OCI-M1 (cell line): ENCODE measurements at regions not wholly inside any gene's neighbourhood (a gene's known extent, or its start where the extent isn't known, plus 50 kb on each side); places are given as distances from the start of the nearest gene placed in this dataset.

Experiments used
- DNase-seq: peaks from one replicate; lab custom pipeline; 2025; lab: John Stamatoyannopoulos, UW

DNA sequence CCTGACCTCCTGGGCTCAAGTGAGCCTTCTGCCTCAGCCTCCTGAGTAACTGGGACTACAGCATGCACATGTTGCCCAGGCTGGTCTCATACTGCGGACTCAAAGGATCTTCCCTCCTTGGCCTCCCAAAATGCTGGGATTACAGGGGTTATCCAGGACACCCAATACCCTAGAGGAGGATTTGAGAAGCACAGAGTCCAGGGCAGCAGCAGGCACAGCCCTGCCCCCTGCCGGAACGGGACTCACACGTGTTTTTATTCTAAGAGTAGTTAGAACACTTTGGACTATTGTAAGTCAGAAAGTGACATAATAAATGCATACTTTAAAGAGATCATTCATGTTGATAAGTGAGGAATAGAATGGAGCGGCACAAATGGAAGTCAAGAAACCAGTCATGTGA is 80.2 kb downstream of the C6orf118 start:
- DNase-seq: peak; percentile 43

DNA sequence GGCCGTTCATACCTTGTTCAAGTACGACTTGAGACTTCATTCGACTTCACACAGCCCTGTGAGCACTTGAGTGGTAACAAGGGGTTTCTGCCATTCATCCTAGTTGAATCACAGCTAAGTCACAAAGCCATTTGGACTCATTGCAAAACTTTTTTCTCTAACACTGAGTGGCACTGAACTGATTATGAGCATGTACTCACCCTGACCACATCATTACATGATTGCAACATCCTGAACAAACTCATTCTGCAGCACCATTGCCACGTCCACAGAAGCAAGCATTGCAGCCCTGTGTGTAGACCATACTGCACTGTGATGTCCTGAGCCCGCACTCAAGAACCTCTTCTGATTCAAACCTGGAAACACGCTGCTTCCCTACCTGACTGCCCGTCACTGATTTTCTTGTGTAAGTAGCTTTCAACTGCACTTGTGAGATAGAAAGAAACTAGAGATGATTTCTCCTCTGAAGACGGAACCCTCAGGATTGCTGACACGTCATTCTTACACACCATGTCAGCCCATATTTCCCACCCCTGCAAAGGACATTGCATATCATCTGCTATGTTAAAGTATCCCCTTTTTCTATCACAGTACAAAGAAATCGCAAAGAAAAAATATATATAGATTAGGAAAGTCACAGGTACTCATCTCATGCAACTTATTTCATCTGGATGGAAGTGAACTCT is 81.6 kb downstream of the C6orf118 start:
- peak; percentile 24 for DNase-seq

DNA sequence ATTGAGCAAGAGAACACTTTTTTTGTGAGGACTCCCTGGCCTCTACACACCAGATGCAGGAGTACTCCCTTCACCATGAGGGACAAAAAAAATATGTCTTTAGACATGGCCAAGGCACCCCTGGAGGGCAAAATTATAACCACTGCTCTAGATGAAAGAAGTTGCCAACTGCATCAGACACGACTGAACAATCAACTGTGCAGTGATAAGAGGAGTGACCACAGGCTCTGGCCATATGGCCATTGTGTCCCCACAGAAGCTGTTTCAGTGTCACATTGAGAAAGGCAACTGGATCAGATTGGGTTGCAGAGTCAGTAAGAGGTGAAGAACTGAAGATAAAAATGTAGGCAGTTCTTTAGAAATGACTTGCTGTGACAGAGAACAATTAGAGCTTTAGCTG is 85.7 kb downstream of the C6orf118 start:
- peak; percentile 49 for DNase-seq

DNA sequence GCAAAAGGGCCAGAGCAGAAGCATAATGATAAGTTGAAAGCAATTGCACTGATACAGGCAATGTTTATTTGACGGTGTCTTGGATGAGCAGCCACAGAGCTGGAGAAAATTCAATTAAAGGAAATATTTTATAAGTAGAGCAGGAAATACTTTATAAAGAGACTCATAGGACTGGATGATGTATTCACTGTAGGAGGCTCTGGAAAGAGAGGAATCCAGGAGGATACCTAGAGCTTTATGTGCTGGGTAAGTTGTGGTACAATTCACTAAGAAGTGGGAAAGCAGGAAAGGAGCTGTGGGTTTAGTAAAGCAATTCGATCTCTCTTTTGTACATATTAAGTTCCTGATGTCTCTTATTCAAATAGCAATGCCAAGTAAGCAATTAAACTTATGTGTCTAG is 86.3 kb downstream of the C6orf118 start:
- no peak for DNase-seq

DNA sequence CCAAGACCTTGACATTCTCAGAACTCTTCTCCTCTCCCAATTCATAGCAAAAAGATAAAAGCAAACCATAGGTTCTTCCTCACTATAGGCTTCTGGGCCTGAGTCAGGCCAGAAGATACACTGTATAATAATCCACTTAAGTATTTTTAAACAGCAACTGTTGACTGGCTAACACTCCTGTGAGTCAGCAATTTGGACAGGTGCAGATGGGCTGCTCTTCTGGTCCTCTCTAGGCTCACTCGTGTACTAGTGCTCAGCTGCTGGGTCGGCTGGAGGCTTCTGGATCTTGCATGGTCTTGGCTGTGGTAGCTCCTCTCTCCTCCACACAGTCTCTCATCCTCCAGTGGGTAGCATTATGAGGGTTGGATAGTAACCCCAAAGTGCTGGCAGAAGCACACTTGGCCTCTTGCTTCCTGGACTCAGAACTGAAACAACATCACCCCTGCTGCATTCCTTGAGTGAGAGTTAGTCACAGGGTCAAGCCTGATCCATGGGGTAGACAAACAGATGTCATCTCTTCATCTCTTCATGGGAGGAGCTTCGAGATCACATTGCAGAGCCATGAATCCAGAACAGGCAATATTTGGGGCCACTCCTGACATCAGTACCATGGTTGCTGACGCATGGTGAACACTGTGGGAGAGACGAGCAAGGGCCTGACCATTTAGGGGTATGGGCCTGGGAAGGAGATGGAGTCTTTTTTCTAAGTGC is 86.9 kb downstream of the C6orf118 start:
- no peak for DNase-seq

DNA sequence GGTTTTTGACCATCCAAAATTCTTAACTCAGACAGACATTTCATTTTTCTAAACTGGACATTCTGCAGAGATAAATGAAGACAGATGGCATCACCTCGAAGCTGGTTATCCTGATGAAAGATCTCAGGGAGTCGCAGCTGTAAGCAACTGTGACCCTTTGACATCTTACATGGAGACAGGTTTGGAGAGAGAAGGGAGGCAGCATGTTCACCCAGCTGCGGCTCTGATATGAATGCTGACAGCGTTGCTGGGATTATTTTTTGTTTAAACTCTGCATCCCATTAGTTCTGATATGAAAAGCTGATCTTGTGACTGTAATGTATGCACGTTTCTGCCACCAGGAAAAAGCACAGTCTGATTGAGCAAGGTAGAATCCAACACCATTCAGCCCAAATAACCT is 89.4 kb downstream of the C6orf118 start:
- no peak for DNase-seq

DNA sequence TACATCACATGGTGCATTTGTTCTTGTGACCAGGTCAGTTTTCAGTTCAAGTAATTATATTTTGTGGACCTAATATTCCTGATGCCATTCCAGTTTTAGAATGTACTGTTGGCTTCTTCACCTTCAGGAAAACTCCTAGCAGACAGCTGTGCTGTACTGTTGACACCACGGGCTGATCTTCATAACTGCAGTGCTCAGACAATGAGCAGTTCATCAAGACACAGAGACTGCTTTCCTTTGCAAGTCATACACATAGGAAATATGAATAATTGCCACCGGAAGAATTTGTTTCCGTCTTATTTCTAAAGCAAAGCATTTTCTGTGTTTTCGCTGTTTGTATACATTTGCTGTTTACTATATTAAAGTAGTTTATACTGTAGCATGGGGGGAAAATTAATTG is 89.8 kb downstream of the C6orf118 start:
- DNase-seq: peak; percentile 8

DNA sequence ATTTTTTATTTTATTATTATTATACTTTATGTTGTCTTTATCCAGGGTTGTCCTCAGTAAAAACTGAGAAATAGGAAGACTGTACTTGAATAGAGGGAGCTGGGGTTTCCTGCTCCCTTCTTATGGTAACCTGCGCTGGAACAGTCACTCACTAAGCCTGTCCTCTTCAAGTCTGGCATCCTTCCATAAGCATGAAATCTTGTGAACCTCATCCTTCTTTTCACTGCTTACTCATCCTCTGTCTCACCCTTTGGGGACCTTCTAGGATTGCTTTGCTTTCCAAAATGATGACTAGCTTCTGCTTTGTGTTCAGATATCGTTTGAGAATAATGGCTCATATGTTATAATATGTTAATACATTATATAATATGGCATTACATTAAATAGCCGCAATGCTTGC is 90.6 kb downstream of the C6orf118 start:
- no peak for DNase-seq

DNA sequence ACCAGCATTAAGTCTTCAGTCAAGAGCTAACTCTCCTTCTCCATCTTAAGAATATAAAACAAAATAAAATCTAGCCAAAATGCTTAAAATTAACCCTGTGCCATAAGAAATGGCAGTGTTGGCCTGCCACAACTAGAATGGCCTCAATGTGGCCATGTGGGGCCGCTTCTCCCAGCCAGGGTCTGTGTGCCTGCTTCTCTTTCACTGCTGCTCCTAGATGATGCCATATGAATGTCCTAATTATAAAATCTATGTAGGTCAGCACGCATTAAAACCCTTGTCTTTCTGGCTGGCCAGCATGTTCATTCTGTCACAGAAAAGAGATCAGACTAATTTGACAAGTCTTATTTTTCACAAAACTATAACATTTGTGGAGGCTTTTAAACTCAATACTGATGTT is 102.6 kb downstream of the C6orf118 start:
- DNase-seq: no peak

DNA sequence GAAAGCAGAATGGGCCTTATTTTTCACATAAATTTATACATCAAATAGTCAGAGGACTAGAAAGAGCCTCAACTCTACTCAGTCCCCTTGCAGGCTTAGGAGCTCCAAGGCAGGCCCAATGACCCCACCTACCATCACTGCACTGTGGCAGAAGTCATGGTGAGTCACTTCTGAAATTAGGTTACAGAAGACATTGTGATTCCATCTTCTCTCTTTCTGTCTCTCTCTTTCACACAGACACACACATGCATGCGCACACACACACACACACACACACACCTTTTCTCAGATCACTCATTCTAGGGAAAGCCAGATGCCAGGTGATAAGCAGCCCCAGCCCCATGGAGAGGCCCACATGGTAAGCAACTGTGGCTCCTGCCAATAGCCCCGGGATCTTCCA is 103.8 kb downstream of the C6orf118 start:
- no peak for DNase-seq

DNA sequence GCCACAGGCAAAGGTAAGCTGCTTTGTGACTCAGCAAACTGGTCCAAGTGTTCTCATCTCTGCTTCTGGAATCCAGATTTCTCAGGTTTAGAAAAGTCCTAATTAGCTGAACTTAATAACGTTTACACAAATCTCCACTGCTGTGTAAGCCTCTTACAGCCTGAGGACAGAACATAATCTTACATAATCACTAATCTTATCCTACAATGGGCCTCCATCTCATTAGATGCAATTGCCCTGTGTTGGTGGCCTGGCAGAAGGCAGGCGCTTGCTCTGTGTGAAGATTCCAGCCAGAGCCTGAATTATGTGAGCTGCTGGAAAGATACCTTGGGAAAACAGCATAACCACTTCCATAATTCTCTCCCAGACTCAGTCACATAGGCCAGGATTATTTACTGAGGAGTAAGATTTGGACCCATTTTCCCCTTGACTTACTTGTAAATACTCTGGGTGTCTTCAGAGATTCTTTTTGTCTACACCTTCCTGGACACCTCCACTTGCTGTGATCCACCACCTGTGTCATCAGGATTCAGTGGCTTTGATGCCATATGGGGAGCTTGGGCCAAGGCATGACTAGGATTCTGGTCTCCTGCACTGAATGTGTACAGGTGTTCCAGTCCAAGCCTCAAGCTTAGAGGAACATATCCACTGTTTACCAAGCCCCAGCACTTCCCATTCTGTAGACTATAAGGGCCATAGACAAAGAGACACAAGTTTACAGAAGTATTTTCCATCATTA is 104.4 kb downstream of the C6orf118 start:
- no peak for DNase-seq

DNA sequence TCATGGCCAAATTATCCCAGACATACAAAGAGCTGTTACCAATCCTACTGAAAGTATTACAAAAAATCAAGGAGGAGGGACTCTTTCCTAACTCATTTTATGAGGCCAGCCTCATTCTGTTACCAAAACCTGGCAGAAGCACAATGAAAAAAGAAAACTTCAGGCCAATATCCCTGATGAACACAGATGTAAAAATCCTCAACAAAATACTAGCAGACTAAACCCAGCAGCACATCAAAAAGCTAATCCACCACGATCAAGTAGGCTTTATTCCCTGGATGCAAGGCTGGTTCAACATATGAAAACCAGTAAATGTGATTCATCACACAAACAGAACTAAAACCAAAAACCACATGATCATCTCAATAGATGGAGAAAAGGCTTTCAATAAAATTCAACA is 109.2 kb downstream of the C6orf118 start:
- no peak for DNase-seq

DNA sequence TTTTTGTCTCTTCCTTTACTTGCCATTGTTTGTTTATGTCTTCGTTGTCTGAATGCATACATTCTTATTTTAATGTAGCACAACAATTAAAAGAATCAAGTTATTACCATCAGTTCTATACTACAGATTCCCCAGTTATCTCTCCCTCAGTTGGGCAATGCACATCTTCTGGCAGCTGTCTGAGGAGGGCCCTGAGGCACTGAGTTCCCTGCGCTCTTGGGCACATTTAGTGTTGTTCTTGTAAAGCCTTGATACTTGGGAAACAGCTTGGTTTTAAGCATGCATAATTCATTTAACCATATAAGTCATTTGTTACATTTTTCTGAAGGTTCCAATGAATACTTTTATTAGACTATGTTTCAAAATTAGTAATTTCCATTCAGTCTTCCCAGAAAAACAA is 117.9 kb downstream of the C6orf118 start:
- DNase-seq: no peak

DNA sequence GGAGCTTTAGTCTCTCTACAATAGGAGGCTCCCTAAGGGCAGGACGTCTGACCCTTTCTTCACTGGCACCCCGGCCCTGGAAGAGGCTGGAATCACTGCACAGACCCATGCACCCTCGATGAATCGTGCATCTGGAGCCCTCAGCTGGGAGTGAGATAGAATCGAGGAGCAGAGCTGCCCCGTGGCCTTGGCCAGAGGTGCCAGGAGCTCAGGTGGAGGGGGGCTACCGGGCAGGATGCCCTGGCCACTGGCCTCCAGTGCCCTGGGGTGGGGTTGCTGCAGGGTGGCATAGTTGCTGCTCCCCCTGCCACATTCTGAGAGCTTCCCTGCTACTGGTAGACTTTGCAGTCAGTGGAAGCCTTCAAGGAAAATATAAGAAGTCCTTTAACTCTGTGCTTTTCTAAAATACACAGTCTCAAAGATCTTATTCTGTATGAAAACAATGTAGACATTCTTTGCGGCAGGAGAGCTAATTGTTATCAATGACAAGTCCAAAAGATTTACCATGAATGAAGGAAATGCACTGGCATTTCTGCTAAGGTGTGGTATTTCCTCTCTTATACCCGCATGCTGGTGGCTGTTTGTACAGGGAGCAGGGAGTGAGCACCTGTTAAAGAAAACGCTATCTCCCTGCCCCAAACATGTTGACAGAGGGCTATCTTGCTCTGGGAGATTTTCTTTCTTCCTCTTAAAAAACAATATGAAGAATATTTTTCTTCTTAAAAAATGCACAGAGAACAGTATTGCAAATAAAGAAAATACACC is 122.8 kb downstream of the C6orf118 start:
- no peak for DNase-seq

DNA sequence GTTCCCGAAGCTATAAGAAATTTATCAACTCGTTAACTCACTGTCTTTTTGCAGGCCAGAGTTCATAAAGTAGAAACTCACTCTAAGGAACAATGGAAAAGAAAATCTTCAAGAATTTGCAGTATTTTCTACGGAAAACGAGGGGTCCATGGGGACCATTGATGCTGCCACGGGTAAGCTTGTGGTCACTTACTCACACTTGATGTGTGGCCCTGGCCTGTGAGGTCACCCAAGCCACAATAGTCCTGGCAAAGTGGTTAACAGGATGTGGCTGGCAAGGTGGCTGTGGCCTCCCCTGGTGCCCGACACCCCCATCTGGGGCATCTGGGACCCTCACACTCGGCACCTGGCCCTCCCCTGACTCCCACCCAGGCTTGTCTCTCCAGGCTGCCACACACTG is 123.4 kb downstream of the C6orf118 start:
- DNase-seq: no peak

DNA sequence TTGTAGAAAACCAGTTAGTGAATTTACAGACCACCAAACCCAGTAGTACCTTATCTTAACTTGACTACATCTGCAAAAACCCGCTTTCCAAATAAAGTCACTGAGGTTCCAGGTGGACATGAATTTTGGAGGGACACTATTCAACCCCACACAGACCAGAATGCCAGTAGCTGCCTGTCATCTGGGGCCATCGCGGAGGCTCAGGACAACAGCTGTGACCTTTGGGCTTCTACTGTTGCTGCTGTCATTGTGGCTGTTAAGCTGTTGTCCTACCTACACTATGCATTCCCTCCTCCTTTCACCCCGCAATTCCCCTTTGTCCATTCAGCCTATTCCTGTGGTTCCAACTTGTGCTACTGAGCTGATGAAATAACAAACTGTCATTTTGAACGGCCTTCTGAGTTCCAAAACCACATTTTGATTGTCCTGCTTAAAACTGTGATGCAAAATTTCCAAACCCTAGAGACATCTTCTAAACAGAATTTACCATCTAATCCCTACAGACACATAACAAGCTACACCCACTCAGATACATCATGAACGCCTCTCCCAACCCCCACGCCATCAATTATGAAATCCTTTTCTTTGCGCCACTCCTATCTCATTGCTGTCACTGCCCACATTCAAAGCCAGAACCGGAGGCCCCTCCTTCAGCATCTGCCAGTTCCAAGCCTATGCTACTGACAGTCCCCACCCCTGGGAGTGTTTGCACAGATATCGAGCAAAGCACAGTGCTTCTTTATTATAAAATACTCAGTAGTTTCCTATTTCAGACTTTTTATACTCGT is 125.0 kb downstream of the C6orf118 start:
- peak; percentile 89 for DNase-seq

DNA sequence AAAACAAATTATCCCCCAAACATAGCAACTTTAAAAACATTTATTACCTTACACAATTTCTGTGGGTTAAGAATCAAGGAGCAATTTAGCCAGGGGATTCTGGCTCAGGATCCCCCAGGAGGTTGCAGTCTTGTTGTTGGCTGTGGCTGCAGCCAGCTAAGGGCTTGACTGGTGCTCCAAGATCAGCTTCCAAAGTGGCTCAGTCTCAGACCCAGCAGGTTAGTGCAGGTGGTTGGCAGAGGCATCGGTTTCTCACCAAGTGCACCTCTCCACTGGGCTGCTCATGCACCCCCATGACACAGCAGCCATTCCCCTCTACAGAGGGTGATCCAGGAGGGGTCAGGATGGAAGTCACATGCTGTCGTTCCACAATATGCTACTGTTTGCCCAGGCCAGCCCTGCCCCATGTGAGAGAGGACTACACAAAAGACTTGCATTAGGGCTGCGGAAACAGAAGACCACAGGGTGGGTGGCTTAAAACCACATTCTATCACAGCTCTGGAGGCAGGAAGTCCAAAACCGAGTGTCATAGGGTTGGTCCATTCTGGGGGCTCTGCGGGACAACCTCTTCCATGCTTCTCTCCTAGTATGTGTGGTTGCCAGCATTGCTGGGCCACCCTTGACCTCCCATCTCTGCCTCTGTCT is 125.8 kb downstream of the C6orf118 start:
- no peak for DNase-seq

DNA sequence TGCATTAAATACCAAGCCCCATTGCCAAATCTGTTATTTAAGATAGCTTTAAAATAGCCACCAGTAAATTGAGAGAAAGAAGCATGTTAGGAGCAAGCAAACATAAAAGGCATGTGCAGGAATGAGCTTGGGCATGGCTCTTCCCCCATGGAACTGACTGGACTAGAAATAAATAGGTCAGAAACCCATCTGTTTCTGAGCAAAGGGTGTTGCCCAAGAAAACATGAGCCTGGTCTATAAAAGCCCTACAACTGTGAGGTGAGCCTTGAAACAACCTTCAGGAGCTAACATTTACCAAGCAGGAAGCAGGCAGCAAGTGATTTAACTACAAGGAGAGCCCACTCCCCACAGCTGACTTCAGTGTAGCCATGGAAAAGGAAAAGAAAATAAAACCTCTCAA is 126.3 kb downstream of the C6orf118 start:
- no peak for DNase-seq

DNA sequence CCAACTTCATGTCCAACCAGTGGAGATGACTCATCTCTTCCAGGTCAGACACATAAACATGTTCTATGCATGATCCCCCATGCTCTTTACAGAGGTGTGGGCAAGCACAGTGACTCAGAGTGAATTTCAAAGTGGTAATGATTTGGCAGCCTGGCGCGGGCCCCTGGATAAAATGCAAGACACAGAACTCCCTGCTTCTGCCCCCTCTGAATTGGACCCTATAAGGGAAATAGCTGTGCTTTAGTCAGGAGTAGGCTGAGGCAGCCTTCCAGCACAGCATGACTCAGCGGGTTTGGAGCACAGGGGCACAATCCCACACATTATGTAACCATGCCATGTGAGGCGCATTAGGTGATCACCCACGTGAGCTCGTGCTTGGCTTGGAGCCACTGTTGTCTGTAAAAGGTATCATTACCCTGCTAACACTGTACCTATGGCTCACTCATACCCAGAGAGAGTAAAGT is 127.4 kb downstream of the C6orf118 start:
- peak; percentile 51 for DNase-seq

DNA sequence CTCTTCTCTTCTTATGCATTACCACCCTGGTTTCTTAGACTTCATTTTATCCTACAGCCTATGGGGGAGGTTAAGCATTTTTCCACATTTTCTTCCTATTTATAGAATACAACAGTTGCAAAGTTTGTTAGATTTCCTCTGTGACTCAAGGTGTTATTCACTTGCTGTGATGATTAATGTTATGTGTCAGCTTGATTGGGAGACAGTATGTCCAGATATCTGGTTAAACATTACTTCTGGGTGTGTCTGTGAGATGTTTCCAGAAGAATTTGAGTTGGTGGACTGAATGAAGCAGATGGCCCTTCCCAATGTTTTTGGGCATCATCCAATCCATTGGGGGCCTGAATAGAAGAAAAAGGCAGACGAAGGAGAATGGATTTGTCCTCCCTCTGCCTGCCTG is 131.3 kb downstream of the C6orf118 start:
- no peak for DNase-seq

DNA sequence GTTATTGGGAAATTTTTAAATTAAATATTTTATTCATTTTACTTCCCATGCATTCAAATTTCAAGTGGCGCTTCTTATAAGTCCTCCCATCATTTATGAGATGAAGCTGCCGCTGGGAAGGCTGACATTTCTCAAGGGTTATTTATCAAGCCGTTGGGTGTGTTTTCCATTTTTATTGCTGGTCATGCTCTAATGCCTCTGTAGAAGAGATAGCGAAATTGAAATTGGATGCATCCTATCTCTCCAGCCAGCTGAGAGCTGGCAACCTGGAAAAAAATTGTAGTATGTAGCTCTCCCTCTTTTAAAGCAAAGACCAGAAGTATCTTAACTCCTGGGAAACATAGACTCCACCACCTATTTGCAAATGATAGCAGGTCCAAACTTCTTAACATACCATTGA is 135.9 kb downstream of the C6orf118 start:
- DNase-seq: no peak
